ENCODE measurements at regions not wholly inside any gene's neighbourhood (a gene's known extent, or its start where the extent isn't known, plus 50 kb on each side); places are given as distances from the start of the nearest gene placed in this dataset.

- intact Hi-C loops (cut with DNase I): no loop called here
- no peak overlapping the region for H3K4me3 ChIP-seq (ENCODE audit: low read length in 3 of 3)
- H3K27me3 ChIP-seq (ENCODE audit: control insufficient read depth, insufficient read depth, low read length): no peaks in the 10 kb centered on the region
- H3K36me3 ChIP-seq (ENCODE audit: control insufficient read depth in 2 of 3, insufficient read depth in 3 of 3, low read length in 3 of 3): no peaks in the 10 kb centered on the region
- TF ChIP-seq CTCF (IDR thresholded peaks at IDR 0.05; ENCODE audit: borderline replicate concordance, extremely low read depth, insufficient read depth): no peak
- H3K9me3 ChIP-seq (ENCODE audit: control insufficient read depth in 2 of 3, insufficient read depth in 1 of 3, low read length in 3 of 3): no peaks in the 10 kb centered on the region
- DNase-seq (no peak), FAIRE-seq (no peak)
- no peaks in the 10 kb centered on the region for H3K4me1 ChIP-seq (ENCODE audit: control insufficient read depth in 2 of 3, insufficient read depth in 2 of 3, low read depth in 1 of 3, low read length in 3 of 3)
- no peak overlapping the region for H3K27ac ChIP-seq (ENCODE audit: low read depth in 2 of 2, low read length in 2 of 2)
- H3K9ac ChIP-seq (ENCODE audit: low read length in 3 of 3): no peak overlapping the region
Measured at GRCh38 chr9:99447951-99448350, 225.9 kb downstream of the SEC61B start.

- H3K27ac ChIP-seq (ENCODE audit: low read depth in 2 of 2, low read length in 2 of 2): no peak overlapping the region
- no peaks in the 10 kb centered on the region for H3K4me1 ChIP-seq (ENCODE audit: control insufficient read depth in 2 of 3, insufficient read depth in 2 of 3, low read depth in 1 of 3, low read length in 3 of 3)
- DNase-seq: no peak
- intact Hi-C loops (cut with DNase I): no loop called here
- no peak for TF ChIP-seq CTCF (IDR thresholded peaks at IDR 0.05; ENCODE audit: borderline replicate concordance, extremely low read depth, insufficient read depth)
- no peak overlapping the region for H3K4me3 ChIP-seq (ENCODE audit: low read length in 3 of 3)
- no peaks in the 10 kb centered on the region for H3K36me3 ChIP-seq (ENCODE audit: control insufficient read depth in 2 of 3, insufficient read depth in 3 of 3, low read length in 3 of 3)
- H3K9me3 ChIP-seq (ENCODE audit: control insufficient read depth in 2 of 3, insufficient read depth in 1 of 3, low read length in 3 of 3): no peaks in the 10 kb centered on the region
- FAIRE-seq: no peak
- H3K9ac ChIP-seq (ENCODE audit: low read length in 3 of 3): no peak overlapping the region
- no peaks in the 10 kb centered on the region for H3K27me3 ChIP-seq (ENCODE audit: control insufficient read depth, insufficient read depth, low read length)
Measured at GRCh38 chr9:99449726-99450125, 227.6 kb downstream of the SEC61B start.

- Histone ChIP-seq H3K27ac (ENCODE audit: low read depth in 2 of 2, low read length in 2 of 2) (no peak overlapping the region), H3K9ac (ENCODE audit: low read length in 3 of 3) (no peak overlapping the region), H3K27me3 (ENCODE audit: control insufficient read depth, insufficient read depth, low read length) (no peaks in the 10 kb centered on the region), H3K36me3 (ENCODE audit: control insufficient read depth in 2 of 3, insufficient read depth in 3 of 3, low read length in 3 of 3) (no peaks in the 10 kb centered on the region), H3K4me1 (ENCODE audit: control insufficient read depth in 2 of 3, insufficient read depth in 2 of 3, low read depth in 1 of 3, low read length in 3 of 3) (no peaks in the 10 kb centered on the region), H3K4me3 (ENCODE audit: low read length in 3 of 3) (no peak overlapping the region), H3K9me3 (ENCODE audit: control insufficient read depth in 2 of 3, insufficient read depth in 1 of 3, low read length in 3 of 3) (no peaks in the 10 kb centered on the region)
- no peak for TF ChIP-seq CTCF (IDR thresholded peaks at IDR 0.05; ENCODE audit: borderline replicate concordance, extremely low read depth, insufficient read depth)
- intact Hi-C loops (cut with DNase I): no loop called here
- DNase-seq (no peak), FAIRE-seq (no peak)
Measured at GRCh38 chr9:99451112-99451606, 229.1 kb downstream of the SEC61B start.

DNA sequence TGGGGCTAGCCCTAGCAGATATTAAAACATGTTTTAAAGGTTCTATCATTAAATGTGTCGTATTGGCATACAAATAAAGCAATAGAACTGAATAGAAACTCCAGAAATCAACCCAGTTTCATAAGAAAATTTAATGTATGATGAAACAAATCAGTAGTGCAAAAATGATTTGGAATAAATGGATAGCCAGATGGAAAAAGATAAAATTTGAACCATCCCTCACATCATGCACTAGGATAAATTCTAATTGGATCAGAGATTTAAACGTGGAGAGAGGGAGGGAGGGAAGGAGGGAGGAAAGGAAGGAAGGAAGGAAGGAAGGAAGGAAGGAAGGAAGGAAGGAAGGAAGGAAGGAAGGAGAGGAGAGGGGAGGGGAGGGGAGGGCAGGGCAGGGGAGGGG, 235.3 kb downstream of the SEC61B start:
- Histone ChIP-seq H3K4me1 (ENCODE audit: control insufficient read depth in 2 of 3, insufficient read depth in 2 of 3, low read depth in 1 of 3, low read length in 3 of 3) (no peaks in the 10 kb centered on the region), H3K36me3 (ENCODE audit: control insufficient read depth in 2 of 3, insufficient read depth in 3 of 3, low read length in 3 of 3) (no peaks in the 10 kb centered on the region), H3K9me3 (ENCODE audit: control insufficient read depth in 2 of 3, insufficient read depth in 1 of 3, low read length in 3 of 3) (no peaks in the 10 kb centered on the region), H3K27me3 (ENCODE audit: control insufficient read depth, insufficient read depth, low read length) (no peaks in the 10 kb centered on the region), H3K9ac (ENCODE audit: low read length in 3 of 3) (no peak overlapping the region), H3K4me3 (ENCODE audit: low read length in 3 of 3) (no peak overlapping the region), H3K27ac (ENCODE audit: low read depth in 2 of 2, low read length in 2 of 2) (no peak overlapping the region)
- FAIRE-seq: no peak
- no peak for TF ChIP-seq CTCF (IDR thresholded peaks at IDR 0.05; ENCODE audit: borderline replicate concordance, extremely low read depth, insufficient read depth)
- intact Hi-C loops (cut with DNase I): no loop called here
- DNase-seq: no peak

Data from kidney (tissue), 13 donors.